ENCODE measurements at regions not wholly inside any gene's neighbourhood (a gene's known extent, or its start where the extent isn't known, plus 50 kb on each side); places are given as distances from the start of the nearest gene placed in this dataset.

- TF ChIP-seq CTCF (IDR thresholded peaks at IDR 0.05): no peak
- TF ChIP-seq POLR2A (IDR thresholded peaks at IDR 0.05): no peak
Observed at GRCh38 chr4:159042097-159042605, 60.7 kb upstream of the RAPGEF2 start.

Measured in body of pancreas (tissue), 4 donors.